Retinal pigment epithelial cell (primary cell): ENCODE measurements at regions not wholly inside any gene's neighbourhood (a gene's known extent, or its start where the extent isn't known, plus 50 kb on each side); places are given as distances from the start of the nearest gene placed in this dataset.
A peak's percentile ranks its signal among the peaks of the same experiment; 100 is the strongest.

ENCODE experiments used
- DNase-seq: peaks from one replicate; pipeline ENCODE4 v3.0.0-alpha.2; 2010; ENCODE audit warnings: low read depth
- H3K4me3 ChIP-seq: 2 replicates; pipeline ENCODE4 v1.5.1; 2011; ENCODE audit warnings: mild to moderate bottlenecking, low read length, control low read depth, moderate library complexity
- TF ChIP-seq, protein P1 (sequence below): conservative IDR thresholded peaks from 2 replicates; pipeline ENCODE4 v1.5.1; 2011; ENCODE audit warnings: low read depth, low read length, control low read depth, inconsistent platforms

DNA sequence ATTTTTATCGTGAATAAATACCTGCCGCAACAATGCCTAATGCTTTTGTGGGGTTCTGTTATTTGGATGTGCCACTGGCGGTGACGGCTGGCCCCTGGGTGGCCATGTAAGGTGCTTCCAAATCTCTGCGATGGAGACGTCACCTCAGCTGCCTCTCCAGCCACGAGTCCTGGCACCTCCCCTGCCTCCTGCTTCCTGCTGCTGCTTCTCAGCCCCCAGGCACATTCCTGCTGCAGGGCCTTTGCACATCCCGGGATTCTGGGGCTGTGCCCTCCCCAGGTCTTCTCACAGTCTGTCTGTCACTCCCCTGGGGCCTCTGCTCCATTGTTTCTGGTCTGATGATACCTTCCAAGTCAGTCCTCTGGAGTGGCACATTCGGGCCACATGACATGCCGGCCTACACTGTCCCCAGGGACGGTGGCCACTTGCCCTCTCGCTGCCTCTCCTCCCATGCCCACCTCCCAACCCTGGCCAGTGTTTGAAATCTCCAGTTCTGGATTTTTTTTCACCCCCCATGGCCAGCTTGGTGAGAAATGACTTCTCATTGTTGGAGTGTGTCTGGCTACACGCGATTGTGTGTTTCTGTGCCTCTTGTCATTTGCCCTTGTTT, 151.8 kb downstream of the KIF26A start:
- no peak overlapping the region for H3K4me3 ChIP-seq
- TF ChIP-seq, protein P1, sequence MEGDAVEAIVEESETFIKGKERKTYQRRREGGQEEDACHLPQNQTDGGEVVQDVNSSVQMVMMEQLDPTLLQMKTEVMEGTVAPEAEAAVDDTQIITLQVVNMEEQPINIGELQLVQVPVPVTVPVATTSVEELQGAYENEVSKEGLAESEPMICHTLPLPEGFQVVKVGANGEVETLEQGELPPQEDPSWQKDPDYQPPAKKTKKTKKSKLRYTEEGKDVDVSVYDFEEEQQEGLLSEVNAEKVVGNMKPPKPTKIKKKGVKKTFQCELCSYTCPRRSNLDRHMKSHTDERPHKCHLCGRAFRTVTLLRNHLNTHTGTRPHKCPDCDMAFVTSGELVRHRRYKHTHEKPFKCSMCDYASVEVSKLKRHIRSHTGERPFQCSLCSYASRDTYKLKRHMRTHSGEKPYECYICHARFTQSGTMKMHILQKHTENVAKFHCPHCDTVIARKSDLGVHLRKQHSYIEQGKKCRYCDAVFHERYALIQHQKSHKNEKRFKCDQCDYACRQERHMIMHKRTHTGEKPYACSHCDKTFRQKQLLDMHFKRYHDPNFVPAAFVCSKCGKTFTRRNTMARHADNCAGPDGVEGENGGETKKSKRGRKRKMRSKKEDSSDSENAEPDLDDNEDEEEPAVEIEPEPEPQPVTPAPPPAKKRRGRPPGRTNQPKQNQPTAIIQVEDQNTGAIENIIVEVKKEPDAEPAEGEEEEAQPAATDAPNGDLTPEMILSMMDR, result no peak
- DNase-seq, result no peak

- H3K4me3 ChIP-seq, result no peak overlapping the region
- TF ChIP-seq, protein P1, result no peak
- no peak for DNase-seq
Measured at GRCh38 chr14:104290756-104291122, 152.4 kb downstream of the KIF26A start.

DNA sequence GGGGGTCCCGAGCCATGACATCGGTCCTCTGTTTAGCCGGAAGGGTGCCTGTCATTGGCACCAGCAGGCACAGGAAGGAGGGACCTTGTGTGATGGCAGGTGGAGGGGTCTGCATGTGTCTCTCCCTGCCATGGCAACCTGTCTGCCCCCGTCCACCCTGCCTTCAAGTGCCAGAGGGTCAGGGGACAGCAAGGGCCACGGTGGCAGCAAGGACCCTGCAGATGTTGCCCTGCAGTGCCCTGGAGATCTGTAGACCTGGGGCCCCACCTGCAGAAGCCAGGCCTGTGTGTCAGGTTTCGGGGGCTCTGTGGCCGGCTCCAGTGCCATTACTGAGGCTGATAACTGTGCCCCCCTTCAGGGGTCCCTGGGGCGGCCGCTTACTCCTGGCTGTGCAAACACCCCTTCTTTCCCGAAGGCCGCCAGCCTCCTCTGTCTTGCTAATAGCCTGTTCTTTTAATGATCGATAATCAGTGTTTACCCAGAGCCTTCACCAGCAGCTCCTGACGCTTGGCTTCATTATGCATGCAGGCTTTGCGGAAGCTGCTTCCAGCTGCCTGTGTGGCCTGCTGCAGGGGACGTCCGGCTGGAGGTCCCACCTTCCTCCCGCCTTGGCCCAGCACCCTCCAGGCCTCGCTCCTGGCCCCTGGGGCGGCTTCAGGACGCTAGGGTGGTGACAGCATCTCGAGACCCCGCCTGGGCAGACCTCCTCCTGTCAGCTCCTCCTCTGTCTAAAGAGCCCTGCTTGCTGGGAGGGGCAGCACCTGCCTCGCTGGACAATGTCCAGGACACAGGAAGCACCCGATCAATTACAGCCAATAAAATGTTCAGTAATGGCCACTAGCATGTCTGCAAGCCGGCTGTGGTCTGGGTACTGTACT, 153.0 kb downstream of the KIF26A start:
- DNase-seq, result no peak
- H3K4me3 ChIP-seq, result no peak overlapping the region

GRCh38 chr14:104292084-104292970, 153.9 kb downstream of the KIF26A start:
- TF ChIP-seq, protein P1, result no peak
- no peak for DNase-seq

More for the DNA sequence above, 153.0 kb downstream of the KIF26A start:
- TF ChIP-seq, protein P1, result no peak

DNA sequence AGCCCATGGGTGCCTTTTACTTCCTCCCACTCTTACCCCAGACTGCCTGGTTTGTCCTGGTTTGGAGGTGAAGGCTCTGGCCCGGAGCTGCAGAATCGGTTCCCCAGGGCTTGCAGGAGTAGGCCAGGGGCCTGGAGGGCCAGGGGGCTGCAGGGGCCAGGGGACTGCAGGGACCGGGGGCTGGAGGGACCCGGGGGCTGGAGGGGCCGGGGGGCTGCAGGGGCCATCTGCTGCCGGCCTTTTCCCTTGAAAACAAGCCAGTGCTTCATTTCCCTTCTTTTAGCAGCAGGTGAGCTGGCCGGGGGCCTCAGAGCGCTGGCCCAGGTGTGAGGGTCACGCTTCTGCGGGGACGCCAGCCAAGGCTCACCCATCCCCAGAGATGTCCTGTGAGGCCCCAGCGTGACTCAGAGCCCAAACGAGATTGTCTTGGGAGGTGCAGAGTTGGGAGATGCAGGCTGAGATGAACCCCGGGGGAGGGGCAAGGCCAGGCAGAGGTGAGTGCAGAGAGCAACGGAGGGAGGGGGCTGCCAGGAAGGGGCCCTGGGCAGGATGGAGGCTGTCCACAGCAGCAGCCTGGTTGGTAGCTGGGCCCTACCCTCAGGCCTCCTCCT, 154.9 kb downstream of the KIF26A start:
- H3K4me3 ChIP-seq, result no peak overlapping the region
- TF ChIP-seq, protein P1, result no peak
- no peak for DNase-seq

More at GRCh38 chr14:104292084-104292970, 153.9 kb downstream of the KIF26A start:
- H3K4me3 ChIP-seq, result no peak overlapping the region

DNA sequence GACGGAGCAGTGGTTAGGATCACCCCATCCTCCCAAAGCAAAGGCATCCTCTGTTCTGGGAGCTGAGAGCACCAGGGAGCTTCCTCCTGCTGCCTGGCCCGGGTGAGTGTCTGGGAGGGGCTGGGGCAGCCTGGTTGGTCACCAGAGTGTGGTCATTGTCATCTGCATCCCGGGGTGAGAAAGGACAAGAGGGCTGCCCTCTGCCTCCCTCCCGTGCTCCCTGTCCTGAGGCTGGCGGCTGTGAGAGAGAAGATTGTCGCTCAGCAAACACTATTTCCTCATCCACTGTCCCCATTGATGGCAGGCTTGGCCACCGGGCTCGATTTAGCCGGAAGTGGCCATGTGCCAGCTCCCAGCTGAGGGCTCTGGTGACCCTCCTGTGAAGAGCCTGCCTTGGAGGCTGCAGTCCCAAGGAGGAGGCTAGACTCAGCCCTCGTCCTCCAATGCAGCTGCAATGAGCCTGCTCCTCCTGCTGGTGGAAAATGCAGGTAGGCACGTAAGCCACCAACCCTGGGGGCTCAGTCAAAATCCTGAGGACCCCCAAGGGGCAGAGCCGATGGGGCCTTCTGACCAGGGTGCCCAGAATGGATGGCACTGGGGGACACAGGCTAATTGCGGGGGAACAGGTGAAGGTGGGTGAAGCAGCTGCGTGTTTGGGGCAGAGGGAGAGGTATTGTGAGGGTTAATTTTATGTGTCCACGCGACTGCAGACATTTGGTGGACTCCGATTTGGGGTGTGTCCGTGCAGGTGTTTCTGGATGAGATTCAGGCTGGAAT, 155.7 kb downstream of the KIF26A start:
- DNase-seq, result no peak
- H3K4me3 ChIP-seq, result no peak overlapping the region
- TF ChIP-seq, protein P1, result peak; percentile 55
